Keratinocyte (primary cell): ENCODE measurements at regions not wholly inside any gene's neighbourhood (a gene's known extent, or its start where the extent isn't known, plus 50 kb on each side); places are given as distances from the start of the nearest gene placed in this dataset.

Source experiments
- EZH2 ChIP-seq: IDR thresholded peaks from one replicate; pipeline ENCODE4 v1.6.1; 2012; ENCODE audit warnings: inconsistent platforms, mild to moderate bottlenecking, low read length, moderate library complexity
- TF ChIP-seq, protein P1 (sequence below), 3 experiments: IDR thresholded peaks in 1 of 3; conservative IDR thresholded peaks in 1 of 3; optimal IDR thresholded peaks in 1 of 3; 2 replicates in 2 of 3; 3 replicates in 1 of 3; pipeline versions ENCODE3 to v1.5.1; 2011; ENCODE audit warnings: low read length in 3 of 3, mild to moderate bottlenecking in 3 of 3, moderate library complexity in 2 of 3, control low read depth in 1 of 3, inconsistent platforms in 1 of 3; ENCODE audit not compliant: insufficient read depth in 2 of 3; ENCODE audit errors: extremely low read depth in 1 of 3

DNA sequence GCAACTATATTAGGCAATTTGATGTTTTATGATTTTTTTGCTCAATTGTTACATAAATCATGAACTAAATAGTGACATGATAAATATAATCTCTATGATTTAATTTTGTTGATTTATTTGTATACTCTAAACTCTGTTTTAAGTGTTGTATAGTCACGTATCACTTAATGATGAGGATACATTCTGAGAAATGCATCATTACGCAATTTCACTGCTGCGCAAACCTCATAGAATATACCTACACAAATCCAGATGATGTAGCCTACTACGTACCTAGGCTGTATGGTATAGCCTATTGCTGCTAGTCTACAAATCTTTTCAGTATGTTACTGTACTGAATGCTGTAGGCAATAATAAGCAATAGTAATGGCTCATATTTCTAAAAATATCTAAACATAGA lies 1029.8 kb downstream of the SI start:
- TF ChIP-seq, protein P1, sequence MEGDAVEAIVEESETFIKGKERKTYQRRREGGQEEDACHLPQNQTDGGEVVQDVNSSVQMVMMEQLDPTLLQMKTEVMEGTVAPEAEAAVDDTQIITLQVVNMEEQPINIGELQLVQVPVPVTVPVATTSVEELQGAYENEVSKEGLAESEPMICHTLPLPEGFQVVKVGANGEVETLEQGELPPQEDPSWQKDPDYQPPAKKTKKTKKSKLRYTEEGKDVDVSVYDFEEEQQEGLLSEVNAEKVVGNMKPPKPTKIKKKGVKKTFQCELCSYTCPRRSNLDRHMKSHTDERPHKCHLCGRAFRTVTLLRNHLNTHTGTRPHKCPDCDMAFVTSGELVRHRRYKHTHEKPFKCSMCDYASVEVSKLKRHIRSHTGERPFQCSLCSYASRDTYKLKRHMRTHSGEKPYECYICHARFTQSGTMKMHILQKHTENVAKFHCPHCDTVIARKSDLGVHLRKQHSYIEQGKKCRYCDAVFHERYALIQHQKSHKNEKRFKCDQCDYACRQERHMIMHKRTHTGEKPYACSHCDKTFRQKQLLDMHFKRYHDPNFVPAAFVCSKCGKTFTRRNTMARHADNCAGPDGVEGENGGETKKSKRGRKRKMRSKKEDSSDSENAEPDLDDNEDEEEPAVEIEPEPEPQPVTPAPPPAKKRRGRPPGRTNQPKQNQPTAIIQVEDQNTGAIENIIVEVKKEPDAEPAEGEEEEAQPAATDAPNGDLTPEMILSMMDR (optimal IDR thresholded peaks at IDR 0.05 in 1 of 3, IDR thresholded peaks at IDR 0.05 in 1 of 3, conservative IDR thresholded peaks at IDR 0.05 in 1 of 3; ENCODE audit: extremely low read depth in 1 of 3, insufficient read depth in 2 of 3, low read length in 3 of 3), result no peak
- no peak for TF ChIP-seq EZH2
